ENCODE measurements at regions not wholly inside any gene's neighbourhood (a gene's known extent, or its start where the extent isn't known, plus 50 kb on each side); places are given as distances from the start of the nearest gene placed in this dataset.

GRCh38 chr12:67594888-67595287 is 53.7 kb upstream of the DYRK2 start:
- ATAC-seq (ENCODE audit: low read depth) = no peak
- intact Hi-C loops (cut with micrococcal nuclease) = no loop called here

More at GRCh38 chr12:67594888-67595287, 53.7 kb upstream of the DYRK2 start:
- Histone ChIP-seq H3K4me3 (ENCODE audit: insufficient read depth, low read depth, low read length) (no peak overlapping the region), H4K20me1 (ENCODE audit: insufficient read depth, low read length) (no peaks in the 10 kb centered on the region), H3K18ac (ENCODE audit: low read depth, low read length) (no peak overlapping the region), H3K9me3 (ENCODE audit: control insufficient read depth, insufficient read depth, low read length) (no peaks in the 10 kb centered on the region), H3K4me1 (ENCODE audit: control insufficient read depth, insufficient read depth, low read length) (no peaks in the 10 kb centered on the region), H3K56ac (ENCODE audit: extremely low read depth, insufficient read depth, low read length) (no peak overlapping the region), H3K23ac (ENCODE audit: low read depth, low read length) (no peak overlapping the region), H3K9ac (ENCODE audit: low read depth, low read length) (no peak overlapping the region), H3K36me3 (ENCODE audit: control insufficient read depth, insufficient read depth, low read length) (no peaks in the 10 kb centered on the region), H2AK9ac (replicated peaks; ENCODE audit: low read depth, low read length, poor library complexity) (no peak overlapping the region), H2BK15ac (ENCODE audit: low read depth, low read length) (no peak overlapping the region), H2BK120ac (ENCODE audit: low read depth, low read length) (no peak overlapping the region), H3K4me2 (ENCODE audit: low read depth, low read length) (no peak overlapping the region), H2AK5ac (ENCODE audit: low read depth, low read length) (no peak overlapping the region), H3K27ac (ENCODE audit: insufficient read depth, low read length) (no peak overlapping the region), H3K4ac (ENCODE audit: low read depth, low read length) (no peak overlapping the region), H3K79me1 (ENCODE audit: low read depth in 1 of 2, low read length in 2 of 2) (no peaks in the 10 kb centered on the region), H3K9me1 (ENCODE audit: insufficient read depth, low read length) (no peaks in the 10 kb centered on the region), H3K14ac (replicated peaks; ENCODE audit: low read depth, low read length) (no peak overlapping the region), H2BK20ac (ENCODE audit: low read depth, low read length) (no peak overlapping the region), H3K27me3 (ENCODE audit: control insufficient read depth, insufficient read depth, low read length) (peaks cover under 1% of the 10 kb centered on the region; the same call in 1 of the 2 replicates), H4K5ac (ENCODE audit: low read depth, low read length) (no peak overlapping the region), H2AFZ (replicated peaks; ENCODE audit: low read length, poor library complexity) (no peak overlapping the region), H4K91ac (ENCODE audit: insufficient read depth, low read depth, low read length) (no peak overlapping the region), H4K8ac (ENCODE audit: low read depth in 2 of 2, low read length in 2 of 2) (no peak overlapping the region), H2BK5ac (ENCODE audit: low read depth, low read length, poor library complexity, severe bottlenecking) (no peak overlapping the region)
- ChIA-PET POLR2A (ENCODE audit: unreplicated experiment) (no interaction called here), CTCF (no interaction called here)
- no peak for DNase-seq
- no TSS peak for BruUV-seq (replicated peaks)
- in situ Hi-C loops (cut with MboI; ENCODE audit: low sequenced_read_pairs) (no loop called here), dilution Hi-C loops (cut with HindIII; ENCODE audit: low sequenced_read_pairs, unreplicated experiment) (no loop called here)
- TF ChIP-seq MAFK (IDR thresholded peaks at IDR 0.05; ENCODE audit: low read depth, low read length) (peak; percentile 89), MAZ (IDR thresholded peaks at IDR 0.05; ENCODE audit: borderline replicate concordance, low read depth, low read length) (no peak), RCOR1 (IDR thresholded peaks at IDR 0.05; ENCODE audit: insufficient replicate concordance, low read length) (no peak), BHLHE40 (IDR thresholded peaks at IDR 0.05; ENCODE audit: low read depth, low read length) (no peak), NFE2L2 (IDR thresholded peaks at IDR 0.05; ENCODE audit: low read depth, low read length) (peak; percentile 95), ELK1 (IDR thresholded peaks at IDR 0.05; ENCODE audit: borderline replicate concordance, low read depth, low read length) (no peak), RFX5 (IDR thresholded peaks at IDR 0.05; ENCODE audit: low read depth, low read length) (no peak)
- WGBS, 2 experiments (ENCODE audit: extremely low coverage in 2 of 2, insufficient read length in 1 of 2) = no CpG with 5 or more reads among the region's 2 CpGs
